ENCODE measurements at regions not wholly inside any gene's neighbourhood (a gene's known extent, or its start where the extent isn't known, plus 50 kb on each side); places are given as distances from the start of the nearest gene placed in this dataset.

DNA sequence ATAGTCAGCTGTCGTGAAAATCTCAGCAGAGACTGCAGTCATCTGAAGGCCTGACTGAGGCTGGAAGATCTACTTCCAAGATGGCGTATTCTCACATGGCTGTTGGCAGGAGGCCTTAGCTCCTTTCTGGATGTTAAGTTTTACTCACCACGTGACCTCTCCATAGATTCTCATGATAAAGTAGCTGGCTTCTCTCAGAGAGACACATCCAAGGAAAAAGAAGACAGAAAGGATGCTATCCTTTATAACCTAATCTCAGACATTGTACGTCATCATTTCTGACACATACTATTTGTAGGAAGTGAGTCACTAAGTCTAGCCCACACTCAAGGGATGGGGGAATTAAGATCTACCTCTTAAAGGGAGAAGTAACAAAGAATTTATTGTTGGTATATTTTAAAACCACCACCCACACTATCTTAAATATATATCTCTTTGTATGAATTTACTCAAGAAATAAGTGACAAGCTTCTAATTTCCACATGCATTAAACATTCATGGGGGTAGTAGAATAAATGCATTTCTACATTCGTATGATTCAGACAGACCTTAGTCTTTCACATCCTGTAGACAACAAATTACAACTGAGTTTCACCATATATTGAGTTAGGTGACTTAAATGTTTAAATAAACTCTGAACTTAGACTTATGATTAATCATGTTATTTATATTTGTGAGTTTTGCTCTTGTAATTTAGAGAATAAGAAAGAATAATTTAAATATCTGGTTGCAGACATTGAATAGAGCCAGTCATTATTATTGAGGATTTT lies 411.0 kb downstream of the LRIG3 start:
- Histone ChIP-seq H3K27me3 (ENCODE audit: control insufficient read depth in 1 of 2, insufficient read depth in 2 of 2, low read length in 2 of 2) (no peaks in the 10 kb centered on the region), H3K36me3 (ENCODE audit: insufficient read depth, low read length) (no peaks in the 10 kb centered on the region), H3K9me3 (ENCODE audit: control insufficient read depth in 1 of 2, insufficient read depth in 1 of 2, low read length in 2 of 2) (no peaks in the 10 kb centered on the region), H3K27ac (ENCODE audit: low read depth in 1 of 2, low read length in 2 of 2) (no peak overlapping the region), H3K4me3 (ENCODE audit: low read length) (no peak overlapping the region), H3K4me1 (ENCODE audit: insufficient read depth, low read length) (no peaks in the 10 kb centered on the region)
- TF ChIP-seq, protein P1, sequence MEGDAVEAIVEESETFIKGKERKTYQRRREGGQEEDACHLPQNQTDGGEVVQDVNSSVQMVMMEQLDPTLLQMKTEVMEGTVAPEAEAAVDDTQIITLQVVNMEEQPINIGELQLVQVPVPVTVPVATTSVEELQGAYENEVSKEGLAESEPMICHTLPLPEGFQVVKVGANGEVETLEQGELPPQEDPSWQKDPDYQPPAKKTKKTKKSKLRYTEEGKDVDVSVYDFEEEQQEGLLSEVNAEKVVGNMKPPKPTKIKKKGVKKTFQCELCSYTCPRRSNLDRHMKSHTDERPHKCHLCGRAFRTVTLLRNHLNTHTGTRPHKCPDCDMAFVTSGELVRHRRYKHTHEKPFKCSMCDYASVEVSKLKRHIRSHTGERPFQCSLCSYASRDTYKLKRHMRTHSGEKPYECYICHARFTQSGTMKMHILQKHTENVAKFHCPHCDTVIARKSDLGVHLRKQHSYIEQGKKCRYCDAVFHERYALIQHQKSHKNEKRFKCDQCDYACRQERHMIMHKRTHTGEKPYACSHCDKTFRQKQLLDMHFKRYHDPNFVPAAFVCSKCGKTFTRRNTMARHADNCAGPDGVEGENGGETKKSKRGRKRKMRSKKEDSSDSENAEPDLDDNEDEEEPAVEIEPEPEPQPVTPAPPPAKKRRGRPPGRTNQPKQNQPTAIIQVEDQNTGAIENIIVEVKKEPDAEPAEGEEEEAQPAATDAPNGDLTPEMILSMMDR (IDR thresholded peaks at IDR 0.05), result no peak
- Mint-ChIP-seq H3K4me3 (no peak overlapping the region), H3K36me3 (ENCODE audit: low read depth) (no peaks in the 10 kb centered on the region), H3K9me3 (peaks cover 6% of the 10 kb centered on the region), H3K27ac (no peak overlapping the region), H3K27me3 (peaks cover 5% of the 10 kb centered on the region), H3K4me1 (ENCODE audit: low read depth) (no peaks in the 10 kb centered on the region)
- CTCF ChIA-PET, result no interaction called here
- intact Hi-C loops (cut with DNase I, micrococcal nuclease), result no loop called here
- ATAC-seq (ENCODE audit: poor library complexity) (no peak), DNase-seq (no peak)
- POLR2A ChIA-PET, result no interaction called here

DNA sequence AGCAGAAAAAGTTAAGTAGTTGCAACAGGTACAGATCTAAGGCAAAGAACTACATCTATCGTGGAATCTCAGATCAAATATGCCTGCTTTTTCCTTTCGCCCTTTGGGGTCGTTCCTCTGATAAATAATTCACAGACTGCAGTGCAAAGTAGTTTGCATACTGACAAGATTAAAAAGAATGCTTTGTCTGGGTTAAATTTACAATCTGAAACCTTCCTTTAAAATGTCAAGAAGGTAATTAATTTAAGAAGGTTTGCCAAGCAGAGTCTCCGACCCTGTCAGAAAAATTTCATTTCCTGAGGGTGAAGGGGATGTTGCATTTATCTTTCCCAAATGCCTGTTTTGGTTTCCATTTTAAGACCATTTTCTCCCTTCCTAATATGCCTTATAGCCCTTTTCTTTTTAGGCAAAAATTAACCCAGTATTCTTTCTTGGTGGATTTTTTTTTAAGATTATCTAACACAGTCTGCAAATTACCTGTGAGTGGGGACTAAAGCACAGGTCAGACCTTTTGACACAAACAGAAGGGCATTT lies 406.9 kb downstream of the LRIG3 start:
- H3K27ac Mint-ChIP-seq, result no peak overlapping the region
- Histone ChIP-seq H3K36me3 (ENCODE audit: insufficient read depth, low read length) (no peaks in the 10 kb centered on the region), H3K4me1 (ENCODE audit: insufficient read depth, low read length) (no peaks in the 10 kb centered on the region), H3K9me3 (ENCODE audit: control insufficient read depth in 1 of 2, insufficient read depth in 1 of 2, low read length in 2 of 2) (peaks cover 0 to 11% of the 10 kb centered on the region in 2 experiments), H3K4me3 (ENCODE audit: low read length) (no peak overlapping the region), H3K27me3 (ENCODE audit: control insufficient read depth in 1 of 2, insufficient read depth in 2 of 2, low read length in 2 of 2) (no peaks in the 10 kb centered on the region), H3K27ac (ENCODE audit: low read depth in 1 of 2, low read length in 2 of 2) (no peak overlapping the region)
- no peaks in the 10 kb centered on the region for H3K36me3 Mint-ChIP-seq (ENCODE audit: low read depth)
- peaks cover 13% of the 10 kb centered on the region for H3K9me3 Mint-ChIP-seq
- H3K4me1 Mint-ChIP-seq (ENCODE audit: low read depth), result no peaks in the 10 kb centered on the region
- POLR2A ChIA-PET, result no interaction called here
- no peak overlapping the region for H3K4me3 Mint-ChIP-seq
- TF ChIP-seq, protein P1 (IDR thresholded peaks at IDR 0.05), result no peak
- no peak for DNase-seq
- no peak for ATAC-seq (ENCODE audit: poor library complexity)
- no peaks in the 10 kb centered on the region for H3K27me3 Mint-ChIP-seq
- CTCF ChIA-PET, result no interaction called here
- intact Hi-C loops (cut with DNase I, micrococcal nuclease), result no loop called here

DNA sequence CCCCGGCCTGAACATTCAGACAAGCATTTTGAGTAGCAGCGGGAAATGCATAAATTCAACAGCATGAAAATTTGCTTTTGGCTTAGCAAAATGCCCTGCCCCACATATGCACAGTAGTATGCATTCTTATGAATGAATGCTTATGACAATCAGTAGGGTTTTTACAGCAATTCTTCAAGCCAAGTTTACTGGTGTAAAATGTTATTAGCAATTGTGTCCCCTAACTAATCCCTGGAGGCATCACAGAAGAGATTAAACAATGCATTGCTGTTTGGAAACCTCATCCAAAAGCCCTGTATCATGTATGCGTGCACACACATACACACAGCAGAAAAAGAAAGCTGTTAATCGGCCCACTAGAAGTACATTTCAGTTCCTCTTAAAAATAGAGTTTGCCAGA lies 406.5 kb downstream of the LRIG3 start:
- Mint-ChIP-seq H3K9me3 (peaks cover 13% of the 10 kb centered on the region), H3K27me3 (no peaks in the 10 kb centered on the region)

More for the DNA sequence above, 406.5 kb downstream of the LRIG3 start:
- TF ChIP-seq, protein P1 (IDR thresholded peaks at IDR 0.05), result no peak
- intact Hi-C loops (cut with DNase I, micrococcal nuclease), result no loop called here
- CTCF ChIA-PET, result no interaction called here
- no peak overlapping the region for H3K4me3 Mint-ChIP-seq
- Histone ChIP-seq H3K27ac (ENCODE audit: low read depth in 1 of 2, low read length in 2 of 2) (no peak overlapping the region), H3K27me3 (ENCODE audit: control insufficient read depth in 1 of 2, insufficient read depth in 2 of 2, low read length in 2 of 2) (no peaks in the 10 kb centered on the region), H3K36me3 (ENCODE audit: insufficient read depth, low read length) (no peaks in the 10 kb centered on the region), H3K9me3 (ENCODE audit: control insufficient read depth in 1 of 2, insufficient read depth in 1 of 2, low read length in 2 of 2) (peaks cover 0 to 13% of the 10 kb centered on the region in 2 experiments), H3K4me1 (ENCODE audit: insufficient read depth, low read length) (no peaks in the 10 kb centered on the region), H3K4me3 (ENCODE audit: low read length) (no peak overlapping the region)
- no peaks in the 10 kb centered on the region for H3K4me1 Mint-ChIP-seq (ENCODE audit: low read depth)
- H3K36me3 Mint-ChIP-seq (ENCODE audit: low read depth), result no peaks in the 10 kb centered on the region
- DNase-seq (no peak), ATAC-seq (ENCODE audit: poor library complexity) (no peak)
- POLR2A ChIA-PET, result no interaction called here
- H3K27ac Mint-ChIP-seq, result no peak overlapping the region
